PC-9 (cell line): ENCODE measurements at regions not wholly inside any gene's neighbourhood (a gene's known extent, or its start where the extent isn't known, plus 50 kb on each side); places are given as distances from the start of the nearest gene placed in this dataset.

Experiments used
- BruUV-seq: library from RNA; stranded (reverse); fragments of 400-500 nt; replicated peaks from 2 replicates; lab custom pipeline; 2021; lab: Mats Ljungman, UMichigan
- CTCF ChIA-PET: fragments of 300-600 bp; sonication (Branson Sonifier 250); formaldehyde crosslinking; loops from one replicate; lab custom pipeline; 2022; ENCODE audit warnings: antibody characterized with exemption; lab: Charles Lee
- POLR2A ChIA-PET: fragments of 300-600 bp; sonication (Branson Sonifier 250); formaldehyde crosslinking; loops from one replicate; lab custom pipeline; 2022; ENCODE audit warnings: antibody characterized with exemption; ENCODE audit not compliant: unreplicated experiment; lab: Charles Lee
- DNase-seq, 2 experiments: peaks; one replicate each; pipeline versions ENCODE4 v3.0.0 to v3.0.0-alpha.2; 2015 to 2022; ENCODE audit warnings: mixed read lengths in 1 of 2
- H2AFZ ChIP-seq: fragments of 200-600 bp; sonication (generic); 2 replicates; pipeline ENCODE4 v1.8.1; 2017; ENCODE audit warnings: antibody characterized with exemption
- H3F3A ChIP-seq: fragments of 200-600 bp; sonication (generic); 2 replicates; pipeline ENCODE4 v1.8.1; 2017; ENCODE audit warnings: antibody characterized with exemption, mild to moderate bottlenecking, low read depth; ENCODE audit not compliant: insufficient read depth
- H3K27ac ChIP-seq: fragments of 200-600 bp; sonication (generic); 2 replicates; pipeline ENCODE4 v1.6.1; 2016; ENCODE audit warnings: mixed run types
- H3K27me3 ChIP-seq: fragments of 200-600 bp; sonication (generic); 2 replicates; pipeline ENCODE4 v1.6.1; 2016; ENCODE audit warnings: low read depth, mixed run types; ENCODE audit not compliant: insufficient read depth
- H3K36me3 ChIP-seq: fragments of 200-600 bp; sonication (generic); 2 replicates; pipeline ENCODE4 v1.6.1; 2016; ENCODE audit warnings: low read depth, mixed run types
- H3K4me1 ChIP-seq: fragments of 200-600 bp; sonication (generic); replicated peaks from 2 replicates; pipeline ENCODE4 v1.6.1; 2016; ENCODE audit warnings: mixed run types; ENCODE audit not compliant: insufficient read depth
- H3K4me2 ChIP-seq: fragments of 200-600 bp; sonication (generic); 2 replicates; pipeline ENCODE4 v1.6.1; 2017; ENCODE audit warnings: mixed run types
- H3K4me3 ChIP-seq: fragments of 200-600 bp; sonication (generic); 2 replicates; pipeline ENCODE4 v1.6.1; 2016; ENCODE audit warnings: mixed run types
- H3K79me2 ChIP-seq: fragments of 200-600 bp; sonication (generic); 2 replicates; pipeline ENCODE4 v1.6.1; 2017; ENCODE audit warnings: low read depth, mixed run types
- H3K9me2 ChIP-seq: fragments of 200-600 bp; sonication (generic); 2 replicates; pipeline ENCODE4 v1.8.1; 2017; ENCODE audit warnings: mild to moderate bottlenecking; ENCODE audit not compliant: insufficient read depth
- H3K9me3 ChIP-seq: fragments of 200-600 bp; sonication (generic); 2 replicates; pipeline ENCODE4 v1.8.1; 2016; ENCODE audit warnings: low read depth; ENCODE audit not compliant: insufficient read depth
- H4K20me1 ChIP-seq: fragments of 200-600 bp; sonication (generic); 2 replicates; pipeline ENCODE4 v1.8.1; 2017; ENCODE audit not compliant: insufficient read depth
- EZH2 ChIP-seq: fragments of 200-600 bp; sonication (generic); IDR thresholded peaks from 2 replicates; pipeline ENCODE4 v1.8.0; 2017; ENCODE audit warnings: antibody characterized with exemption, low read depth
- intact Hi-C: fragments of 100-400 bp; cut with micrococcal nuclease; formaldehyde crosslinking; loops from one replicate; pipeline ENCODE4 v1.10.0; 2022; ENCODE audit not compliant: unreplicated experiment
- TF ChIP-seq, protein P1 (sequence below): fragments of 200-600 bp; sonication (generic); conservative IDR thresholded peaks from 2 replicates; pipeline ENCODE4 v1.6.1; 2017; ENCODE audit warnings: mixed run types, antibody characterized with exemption, mild to moderate bottlenecking, moderate library complexity

DNA sequence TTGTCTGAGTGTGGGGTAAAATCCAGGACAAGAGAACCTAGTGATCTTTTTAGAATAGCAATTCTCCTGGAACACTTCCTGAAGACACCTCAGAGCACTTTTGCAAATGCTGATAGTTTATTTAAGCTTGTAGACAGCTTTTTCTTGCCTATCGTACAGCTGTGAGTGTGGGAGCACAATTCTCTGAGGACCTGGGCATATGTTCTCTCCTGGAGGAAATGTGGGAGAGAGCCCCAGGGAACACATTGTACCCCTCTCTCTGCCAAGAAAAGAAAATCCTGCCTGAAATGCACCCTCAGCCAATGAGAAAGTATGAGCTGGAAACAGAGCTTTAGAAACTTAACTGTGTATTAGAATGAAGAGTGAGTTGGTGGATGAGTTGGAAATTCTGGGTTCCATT, 308.3 kb upstream of the SEMA6D start:
- POLR2A ChIA-PET, result no interaction called here
- Histone ChIP-seq H3K4me2 (no peak overlapping the region), H3K27ac (no peak overlapping the region), H4K20me1 (no peaks in the 10 kb centered on the region), H3K36me3 (no peaks in the 10 kb centered on the region), H3K9me2 (no peaks in the 10 kb centered on the region), H3K4me1 (no peaks in the 10 kb centered on the region), H3K9me3 (no peaks in the 10 kb centered on the region), H3F3A (no peaks in the 10 kb centered on the region), H3K79me2 (no peaks in the 10 kb centered on the region), H2AFZ (no peak overlapping the region), H3K4me3 (no peak overlapping the region), H3K27me3 (no peaks in the 10 kb centered on the region)
- no peak for TF ChIP-seq EZH2
- CTCF ChIA-PET, result no interaction called here
- intact Hi-C loops, result no loop called here
- no TSS peak for BruUV-seq
- no peak for DNase-seq

DNA sequence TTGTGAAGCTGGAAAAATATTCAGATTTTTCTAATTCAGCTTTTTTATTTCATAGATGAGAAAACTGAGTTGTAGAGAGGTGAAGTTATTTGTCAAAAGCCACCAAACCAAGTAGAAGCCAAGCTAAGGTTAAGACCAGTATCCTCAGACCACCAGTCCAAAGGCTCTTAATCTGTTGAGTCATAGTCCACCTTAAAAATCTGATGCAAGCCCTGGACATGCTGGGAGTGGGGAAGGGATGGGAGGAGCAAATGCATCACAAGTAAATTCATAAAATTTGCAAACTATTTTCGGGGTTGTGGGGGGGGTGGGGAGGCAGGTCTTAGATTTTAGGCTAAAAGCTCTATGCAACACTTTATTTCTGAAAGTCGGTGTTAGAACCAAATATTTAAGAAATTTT, 307.7 kb upstream of the SEMA6D start:
- ChIA-PET POLR2A (no interaction called here), CTCF (no interaction called here)
- no peak overlapping the region for H2AFZ ChIP-seq
- H3K27me3 ChIP-seq, result no peaks in the 10 kb centered on the region
- intact Hi-C loops, result no loop called here
- no peaks in the 10 kb centered on the region for H3K36me3 ChIP-seq
- TF ChIP-seq, protein P1, sequence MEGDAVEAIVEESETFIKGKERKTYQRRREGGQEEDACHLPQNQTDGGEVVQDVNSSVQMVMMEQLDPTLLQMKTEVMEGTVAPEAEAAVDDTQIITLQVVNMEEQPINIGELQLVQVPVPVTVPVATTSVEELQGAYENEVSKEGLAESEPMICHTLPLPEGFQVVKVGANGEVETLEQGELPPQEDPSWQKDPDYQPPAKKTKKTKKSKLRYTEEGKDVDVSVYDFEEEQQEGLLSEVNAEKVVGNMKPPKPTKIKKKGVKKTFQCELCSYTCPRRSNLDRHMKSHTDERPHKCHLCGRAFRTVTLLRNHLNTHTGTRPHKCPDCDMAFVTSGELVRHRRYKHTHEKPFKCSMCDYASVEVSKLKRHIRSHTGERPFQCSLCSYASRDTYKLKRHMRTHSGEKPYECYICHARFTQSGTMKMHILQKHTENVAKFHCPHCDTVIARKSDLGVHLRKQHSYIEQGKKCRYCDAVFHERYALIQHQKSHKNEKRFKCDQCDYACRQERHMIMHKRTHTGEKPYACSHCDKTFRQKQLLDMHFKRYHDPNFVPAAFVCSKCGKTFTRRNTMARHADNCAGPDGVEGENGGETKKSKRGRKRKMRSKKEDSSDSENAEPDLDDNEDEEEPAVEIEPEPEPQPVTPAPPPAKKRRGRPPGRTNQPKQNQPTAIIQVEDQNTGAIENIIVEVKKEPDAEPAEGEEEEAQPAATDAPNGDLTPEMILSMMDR, result no peak
- TF ChIP-seq EZH2, result no peak
- no peaks in the 10 kb centered on the region for H4K20me1 ChIP-seq
- no peaks in the 10 kb centered on the region for H3F3A ChIP-seq
- H3K9me2 ChIP-seq, result no peaks in the 10 kb centered on the region
- H3K79me2 ChIP-seq, result no peaks in the 10 kb centered on the region
- no peak for DNase-seq
- no peaks in the 10 kb centered on the region for H3K9me3 ChIP-seq
- H3K27ac ChIP-seq, result no peak overlapping the region
- H3K4me2 ChIP-seq, result no peak overlapping the region
- no peaks in the 10 kb centered on the region for H3K4me1 ChIP-seq
- no peak overlapping the region for H3K4me3 ChIP-seq
- no TSS peak for BruUV-seq

DNA sequence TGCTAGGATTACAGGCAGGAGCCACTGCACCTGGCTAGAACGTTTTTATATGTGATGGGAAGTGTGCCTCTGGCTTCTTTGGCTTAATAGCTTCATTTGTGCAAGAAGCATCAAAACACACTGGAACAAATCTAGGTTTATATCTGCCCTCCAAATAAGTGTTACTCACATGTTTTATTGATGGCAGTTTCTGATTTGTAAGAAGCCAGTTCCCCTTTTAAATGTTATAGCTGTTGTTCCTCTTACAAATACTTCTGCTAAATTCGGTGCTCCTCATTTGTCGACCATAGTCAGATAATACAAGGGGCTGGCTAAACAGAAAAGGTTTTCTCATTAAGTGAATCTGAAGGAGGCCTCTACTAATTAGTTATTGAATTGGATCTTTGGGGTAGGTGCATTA, 307.1 kb upstream of the SEMA6D start:
- POLR2A ChIA-PET, result no interaction called here
- CTCF ChIA-PET, result no interaction called here
- Histone ChIP-seq H3K9me3 (no peaks in the 10 kb centered on the region), H3K79me2 (no peaks in the 10 kb centered on the region), H4K20me1 (no peaks in the 10 kb centered on the region), H3K36me3 (no peaks in the 10 kb centered on the region), H3K9me2 (no peaks in the 10 kb centered on the region), H2AFZ (no peak overlapping the region), H3K27ac (no peak overlapping the region), H3F3A (no peaks in the 10 kb centered on the region), H3K4me1 (no peaks in the 10 kb centered on the region), H3K27me3 (no peaks in the 10 kb centered on the region), H3K4me3 (no peak overlapping the region), H3K4me2 (no peak overlapping the region)
- intact Hi-C loops, result no loop called here
- TF ChIP-seq EZH2, result no peak
- TF ChIP-seq, protein P1, result no peak
- no TSS peak for BruUV-seq
- no peak for DNase-seq

DNA sequence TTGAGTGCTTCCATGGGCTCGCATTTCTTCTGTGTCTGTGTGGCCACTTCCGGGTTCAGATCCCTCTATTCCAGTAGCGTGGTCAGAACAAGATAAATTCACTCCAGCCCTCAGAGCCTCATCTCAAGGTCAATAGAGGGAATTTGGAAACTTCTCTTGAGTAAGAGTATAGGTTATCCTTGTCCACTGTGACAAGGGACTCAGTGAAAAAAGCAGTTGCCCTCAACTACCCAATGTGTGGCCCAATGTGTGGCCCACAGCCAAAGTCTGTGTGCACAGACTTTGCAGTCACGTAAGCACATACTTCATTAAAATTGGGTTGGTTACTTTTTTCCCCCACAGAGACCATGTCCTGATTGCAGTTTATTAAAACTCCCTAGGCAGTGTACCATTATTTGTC, 305.6 kb upstream of the SEMA6D start:
- Histone ChIP-seq H3K4me1 (no peaks in the 10 kb centered on the region), H3K79me2 (no peaks in the 10 kb centered on the region), H3K4me3 (no peak overlapping the region), H3K9me2 (no peaks in the 10 kb centered on the region), H2AFZ (no peak overlapping the region), H3K9me3 (no peaks in the 10 kb centered on the region), H3K36me3 (no peaks in the 10 kb centered on the region), H3K4me2 (no peak overlapping the region), H4K20me1 (no peaks in the 10 kb centered on the region), H3K27me3 (no peaks in the 10 kb centered on the region), H3F3A (no peaks in the 10 kb centered on the region), H3K27ac (no peak overlapping the region)
- ChIA-PET CTCF (no interaction called here), POLR2A (no interaction called here)
- no peak for TF ChIP-seq EZH2
- TF ChIP-seq, protein P1, result no peak
- intact Hi-C loops, result no loop called here
- DNase-seq, result no peak
- no TSS peak for BruUV-seq
